HG02884 (cell line): ENCODE measurements at regions not wholly inside any gene's neighbourhood (a gene's known extent, or its start where the extent isn't known, plus 50 kb on each side); places are given as distances from the start of the nearest gene placed in this dataset.

ENCODE experiments used
- ATAC-seq: cut with Tn5 transposase; IDR thresholded peaks from one replicate; pipeline ENCODE4 v1.9.1; 2021; ENCODE audit warnings: mild to moderate bottlenecking, moderate library complexity; ENCODE audit not compliant: unreplicated experiment

GRCh38 chr17:33511670-33512069 is 218.6 kb upstream of the ASIC2 start:
- ATAC-seq, result no peak

- no peak for ATAC-seq
Observed at GRCh38 chr17:33512113-33512512, 219.0 kb upstream of the ASIC2 start.

- no peak for ATAC-seq
Observed at GRCh38 chr17:33513769-33514168, 220.7 kb upstream of the ASIC2 start.

- no peak for ATAC-seq
Observed at GRCh38 chr17:33514369-33514768, 221.3 kb upstream of the ASIC2 start.

- no peak for ATAC-seq
Observed at GRCh38 chr17:33515974-33516373, 222.9 kb upstream of the ASIC2 start.

GRCh38 chr17:33516645-33517044 is 223.6 kb upstream of the ASIC2 start:
- ATAC-seq, result no peak

- ATAC-seq, result no peak
Observed at GRCh38 chr17:33517746-33518145, 224.7 kb upstream of the ASIC2 start.

- no peak for ATAC-seq
Observed at GRCh38 chr17:33519692-33520091, 226.6 kb upstream of the ASIC2 start.

GRCh38 chr17:33520426-33521330 is 227.6 kb upstream of the ASIC2 start:
- ATAC-seq, result no peak

GRCh38 chr17:33521784-33522183 is 228.7 kb upstream of the ASIC2 start:
- no peak for ATAC-seq

GRCh38 chr17:33522623-33523022 is 229.5 kb upstream of the ASIC2 start:
- no peak for ATAC-seq

- no peak for ATAC-seq
Observed at GRCh38 chr17:33523577-33523981, 230.5 kb upstream of the ASIC2 start.

GRCh38 chr17:33525186-33525585 is 232.1 kb upstream of the ASIC2 start:
- no peak for ATAC-seq

GRCh38 chr17:33526717-33527116 is 233.6 kb upstream of the ASIC2 start:
- no peak for ATAC-seq

- ATAC-seq, result no peak
Observed at GRCh38 chr17:33527290-33527689, 234.2 kb upstream of the ASIC2 start.

GRCh38 chr17:33528846-33529245 is 235.8 kb upstream of the ASIC2 start:
- ATAC-seq, result no peak

- no peak for ATAC-seq
Observed at GRCh38 chr17:33529816-33530215, 236.7 kb upstream of the ASIC2 start.

- ATAC-seq, result no peak
Observed at GRCh38 chr17:33531311-33531710, 238.2 kb upstream of the ASIC2 start.

- no peak for ATAC-seq
Observed at GRCh38 chr17:33534087-33534486, 241.0 kb upstream of the ASIC2 start.

- no peak for ATAC-seq
Observed at GRCh38 chr17:33545124-33545523, 252.0 kb upstream of the ASIC2 start.

GRCh38 chr17:33550261-33550660 is 257.2 kb upstream of the ASIC2 start:
- ATAC-seq, result no peak

GRCh38 chr17:33551075-33551474 is 258.0 kb upstream of the ASIC2 start:
- no peak for ATAC-seq

- no peak for ATAC-seq
Observed at GRCh38 chr17:33551911-33552310, 258.8 kb upstream of the ASIC2 start.
